BE2C (cell line): ENCODE measurements at regions not wholly inside any gene's neighbourhood (a gene's known extent, or its start where the extent isn't known, plus 50 kb on each side); places are given as distances from the start of the nearest gene placed in this dataset.

ENCODE experiments used
- DNase-seq: peaks from one replicate; pipeline ENCODE4 v3.0.0-alpha.2; 2020
- H3K27me3 ChIP-seq: fragments of 250-450 bp; sonication (Bioruptor Pico); 2 replicates; pipeline ENCODE4 v1.5.1; 2020; ENCODE audit warnings: mild to moderate bottlenecking
- H3K36me3 ChIP-seq: fragments of 250-450 bp; sonication (Bioruptor Pico); 2 replicates; pipeline ENCODE4 v1.5.1; 2020; ENCODE audit warnings: mild to moderate bottlenecking
- H3K4me1 ChIP-seq: fragments of 250-450 bp; sonication (Bioruptor Pico); 2 replicates; pipeline ENCODE4 v1.5.1; 2020
- H3K4me3 ChIP-seq: 2 replicates; pipeline ENCODE4 v1.5.1; 2011; ENCODE audit warnings: low read depth, low read length
- H3K9me3 ChIP-seq: fragments of 250-450 bp; sonication (Bioruptor Pico); 2 replicates; pipeline ENCODE4 v1.5.1; 2020
- TF ChIP-seq, protein P1 (sequence below): IDR thresholded peaks from 2 replicates; pipeline ENCODE4 v1.5.1; 2012; ENCODE audit warnings: mild to moderate bottlenecking, low read depth, low read length

DNA sequence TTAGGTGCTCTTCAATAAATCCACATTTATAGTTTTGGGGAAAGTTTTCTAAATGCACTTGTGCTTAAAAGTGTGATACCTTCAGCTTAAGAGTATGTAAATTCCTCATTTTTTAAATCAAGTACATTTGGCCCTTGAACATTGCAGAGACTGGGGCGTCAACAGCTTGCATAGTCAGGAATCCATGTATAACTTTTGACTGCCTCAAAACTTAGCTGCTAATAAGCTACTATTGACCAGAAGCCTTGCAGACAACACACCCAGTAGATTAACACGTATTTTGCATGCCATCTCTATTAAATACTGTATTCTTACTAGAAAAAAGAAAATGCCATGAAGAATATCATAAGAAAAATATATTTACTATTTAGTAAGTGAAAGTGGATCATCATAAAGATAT, 1211.8 kb upstream of the ALCAM start:
- Histone ChIP-seq H3K36me3 (no peaks in the 10 kb centered on the region), H3K9me3 (no peaks in the 10 kb centered on the region), H3K4me3 (no peak overlapping the region), H3K4me1 (peaks cover 4% of the 10 kb centered on the region; the same call in 1 of the 2 replicates), H3K27me3 (no peaks in the 10 kb centered on the region)
- no peak for DNase-seq
- TF ChIP-seq, protein P1, sequence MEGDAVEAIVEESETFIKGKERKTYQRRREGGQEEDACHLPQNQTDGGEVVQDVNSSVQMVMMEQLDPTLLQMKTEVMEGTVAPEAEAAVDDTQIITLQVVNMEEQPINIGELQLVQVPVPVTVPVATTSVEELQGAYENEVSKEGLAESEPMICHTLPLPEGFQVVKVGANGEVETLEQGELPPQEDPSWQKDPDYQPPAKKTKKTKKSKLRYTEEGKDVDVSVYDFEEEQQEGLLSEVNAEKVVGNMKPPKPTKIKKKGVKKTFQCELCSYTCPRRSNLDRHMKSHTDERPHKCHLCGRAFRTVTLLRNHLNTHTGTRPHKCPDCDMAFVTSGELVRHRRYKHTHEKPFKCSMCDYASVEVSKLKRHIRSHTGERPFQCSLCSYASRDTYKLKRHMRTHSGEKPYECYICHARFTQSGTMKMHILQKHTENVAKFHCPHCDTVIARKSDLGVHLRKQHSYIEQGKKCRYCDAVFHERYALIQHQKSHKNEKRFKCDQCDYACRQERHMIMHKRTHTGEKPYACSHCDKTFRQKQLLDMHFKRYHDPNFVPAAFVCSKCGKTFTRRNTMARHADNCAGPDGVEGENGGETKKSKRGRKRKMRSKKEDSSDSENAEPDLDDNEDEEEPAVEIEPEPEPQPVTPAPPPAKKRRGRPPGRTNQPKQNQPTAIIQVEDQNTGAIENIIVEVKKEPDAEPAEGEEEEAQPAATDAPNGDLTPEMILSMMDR: no peak

DNA sequence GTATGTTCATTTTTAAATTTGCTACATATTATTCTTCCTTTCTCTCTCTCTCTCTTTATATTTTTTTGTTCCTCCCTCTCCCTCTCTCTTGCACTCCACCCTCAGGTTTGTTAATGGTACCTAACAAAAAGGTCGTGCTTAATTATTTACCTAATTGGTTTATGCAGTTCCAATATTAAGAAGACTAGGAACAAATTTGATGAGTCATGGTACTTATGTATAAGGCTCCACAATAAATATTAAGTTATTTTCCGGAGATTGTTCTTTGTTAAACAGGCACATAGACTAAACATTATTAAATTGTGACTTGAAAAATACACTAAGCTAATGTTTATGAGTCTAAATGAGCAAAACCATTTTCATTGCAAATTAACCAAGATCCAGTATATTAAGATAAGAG, 1200.8 kb upstream of the ALCAM start:
- H3K9me3 ChIP-seq: peaks cover 5% of the 10 kb centered on the region
- no peak overlapping the region for H3K4me3 ChIP-seq
- no peak for DNase-seq
- no peaks in the 10 kb centered on the region for H3K27me3 ChIP-seq
- H3K36me3 ChIP-seq: no peaks in the 10 kb centered on the region
- no peaks in the 10 kb centered on the region for H3K4me1 ChIP-seq
- TF ChIP-seq, protein P1: no peak

DNA sequence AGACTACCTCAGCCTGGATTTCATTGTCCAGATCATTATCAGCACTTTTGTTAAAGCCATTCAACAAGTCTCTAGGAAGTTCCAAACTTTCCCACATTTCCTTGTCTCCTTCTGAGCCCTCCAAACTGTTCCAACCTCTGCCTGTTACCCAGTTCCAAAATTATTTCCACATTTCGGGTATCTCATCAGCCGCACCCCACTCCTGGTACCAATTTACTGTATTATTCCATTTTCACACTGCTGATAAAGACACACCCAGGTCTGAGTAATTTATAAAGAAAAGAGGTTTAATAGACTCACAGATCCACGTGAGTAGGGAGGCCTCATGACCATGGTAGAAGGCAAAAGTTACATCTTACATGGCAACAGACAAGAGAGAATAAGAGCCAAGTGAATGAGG, 1198.3 kb upstream of the ALCAM start:
- DNase-seq: no peak
- no peaks in the 10 kb centered on the region for H3K4me1 ChIP-seq
- TF ChIP-seq, protein P1: no peak
- no peaks in the 10 kb centered on the region for H3K36me3 ChIP-seq
- peaks cover 5% of the 10 kb centered on the region for H3K9me3 ChIP-seq
- no peaks in the 10 kb centered on the region for H3K27me3 ChIP-seq
- no peak overlapping the region for H3K4me3 ChIP-seq

DNA sequence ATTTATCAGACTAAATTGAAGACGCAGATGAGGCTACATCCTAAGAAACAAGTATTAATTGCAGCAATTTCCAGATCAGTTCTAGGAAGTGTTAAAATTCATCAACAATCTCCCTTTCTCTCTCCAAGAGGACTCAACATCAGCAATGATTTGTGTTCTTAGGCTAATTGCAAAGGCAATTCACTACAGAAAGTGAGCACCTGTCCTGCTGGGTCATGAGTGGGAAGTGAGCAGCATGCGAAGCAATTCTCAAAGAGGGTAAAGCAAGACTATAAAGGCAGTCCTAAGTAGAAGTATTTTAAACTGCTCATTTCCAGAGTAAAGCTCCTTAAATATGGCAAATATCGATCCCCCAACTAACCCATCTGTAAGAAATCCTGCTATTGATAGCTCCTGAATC, 1191.0 kb upstream of the ALCAM start:
- no peaks in the 10 kb centered on the region for H3K4me1 ChIP-seq
- no peaks in the 10 kb centered on the region for H3K27me3 ChIP-seq
- no peaks in the 10 kb centered on the region for H3K36me3 ChIP-seq
- no peaks in the 10 kb centered on the region for H3K9me3 ChIP-seq
- no peak overlapping the region for H3K4me3 ChIP-seq
- DNase-seq: no peak
- TF ChIP-seq, protein P1: no peak

DNA sequence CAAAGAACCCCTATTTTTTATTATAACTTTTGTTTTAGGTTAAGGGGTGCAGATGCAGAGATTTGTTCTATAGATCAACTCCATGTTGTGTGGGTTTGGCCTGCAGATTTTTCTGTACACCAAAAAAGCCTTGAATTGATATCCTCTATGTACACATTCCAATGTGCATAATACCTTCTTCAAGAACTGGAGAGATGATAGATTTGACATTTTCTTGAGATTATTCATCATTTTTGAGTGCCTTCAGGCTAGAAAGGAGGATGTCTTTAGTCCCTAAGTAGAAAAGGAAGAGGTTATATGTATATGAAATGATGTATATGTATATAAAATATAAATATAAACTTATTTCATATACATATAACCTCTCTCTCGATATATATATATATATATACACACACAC, 1190.0 kb upstream of the ALCAM start:
- H3K4me3 ChIP-seq: no peak overlapping the region
- TF ChIP-seq, protein P1: no peak
- no peaks in the 10 kb centered on the region for H3K9me3 ChIP-seq
- no peak for DNase-seq
- no peaks in the 10 kb centered on the region for H3K36me3 ChIP-seq
- no peaks in the 10 kb centered on the region for H3K4me1 ChIP-seq
- H3K27me3 ChIP-seq: no peaks in the 10 kb centered on the region

DNA sequence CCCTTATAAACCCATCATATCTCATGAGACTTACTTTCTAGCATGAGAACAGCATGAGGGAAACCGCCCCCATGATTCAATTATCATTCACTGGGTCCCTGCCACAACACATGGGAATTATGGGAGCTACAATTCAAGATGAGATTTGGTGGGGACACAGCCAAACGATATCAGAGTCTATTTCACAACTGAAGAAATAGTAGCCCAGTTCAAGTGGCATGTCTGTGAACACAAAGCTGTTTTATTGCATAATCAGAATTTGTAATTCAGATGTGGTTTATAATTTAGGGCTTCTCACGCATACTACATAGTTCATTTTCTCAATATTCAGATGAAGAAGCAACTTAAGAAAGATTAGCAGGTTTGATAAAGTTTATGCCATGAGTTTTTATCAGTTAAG, 1188.0 kb upstream of the ALCAM start:
- Histone ChIP-seq H3K4me3 (no peak overlapping the region), H3K27me3 (no peaks in the 10 kb centered on the region), H3K4me1 (no peaks in the 10 kb centered on the region), H3K36me3 (no peaks in the 10 kb centered on the region), H3K9me3 (no peaks in the 10 kb centered on the region)
- no peak for DNase-seq
- TF ChIP-seq, protein P1: no peak
